Stomach (tissue), 4 donors: ENCODE measurements at regions not wholly inside any gene's neighbourhood (a gene's known extent, or its start where the extent isn't known, plus 50 kb on each side); places are given as distances from the start of the nearest gene placed in this dataset.

ENCODE experiments used
- POLR2A ChIP-seq, 4 donors: fragments of 450-650 bp; IDR thresholded peaks; one replicate each; pipeline ENCODE4 v1.6.1; 2016; ENCODE audit warnings: antibody characterized with exemption in 4 of 4, control low read depth in 2 of 4, mild to moderate bottlenecking in 1 of 4, moderate library complexity in 1 of 4
- TF ChIP-seq, protein P1 (sequence below), 7 experiments: fragments of 450-650 bp in 4 of 7; fragments of 200-600 bp in 3 of 7; sonication (generic) in 3 of 7; IDR thresholded peaks; one replicate each; pipeline ENCODE4 v1.5.1; 2016 to 2019; ENCODE audit warnings: antibody characterized with exemption in 7 of 7, control low read depth in 2 of 7, mild to moderate bottlenecking in 1 of 7

- TF ChIP-seq, protein P1, sequence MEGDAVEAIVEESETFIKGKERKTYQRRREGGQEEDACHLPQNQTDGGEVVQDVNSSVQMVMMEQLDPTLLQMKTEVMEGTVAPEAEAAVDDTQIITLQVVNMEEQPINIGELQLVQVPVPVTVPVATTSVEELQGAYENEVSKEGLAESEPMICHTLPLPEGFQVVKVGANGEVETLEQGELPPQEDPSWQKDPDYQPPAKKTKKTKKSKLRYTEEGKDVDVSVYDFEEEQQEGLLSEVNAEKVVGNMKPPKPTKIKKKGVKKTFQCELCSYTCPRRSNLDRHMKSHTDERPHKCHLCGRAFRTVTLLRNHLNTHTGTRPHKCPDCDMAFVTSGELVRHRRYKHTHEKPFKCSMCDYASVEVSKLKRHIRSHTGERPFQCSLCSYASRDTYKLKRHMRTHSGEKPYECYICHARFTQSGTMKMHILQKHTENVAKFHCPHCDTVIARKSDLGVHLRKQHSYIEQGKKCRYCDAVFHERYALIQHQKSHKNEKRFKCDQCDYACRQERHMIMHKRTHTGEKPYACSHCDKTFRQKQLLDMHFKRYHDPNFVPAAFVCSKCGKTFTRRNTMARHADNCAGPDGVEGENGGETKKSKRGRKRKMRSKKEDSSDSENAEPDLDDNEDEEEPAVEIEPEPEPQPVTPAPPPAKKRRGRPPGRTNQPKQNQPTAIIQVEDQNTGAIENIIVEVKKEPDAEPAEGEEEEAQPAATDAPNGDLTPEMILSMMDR (IDR thresholded peaks at IDR 0.05): no peak
- no peak for TF ChIP-seq POLR2A (IDR thresholded peaks at IDR 0.05)
These were observed 199.9 kb downstream of the SLC6A15 start for GRCh38 chr12:84712747-84713146.
